Ishikawa (cell line): ENCODE measurements at regions not wholly inside any gene's neighbourhood (a gene's known extent, or its start where the extent isn't known, plus 50 kb on each side); places are given as distances from the start of the nearest gene placed in this dataset.

ENCODE experiments used
- CEBPB ChIP-seq: IDR thresholded peaks from 2 replicates; pipeline ENCODE4 v1.6.1; 2012
- CREB1 ChIP-seq: IDR thresholded peaks from 2 replicates; pipeline ENCODE4 v1.6.1; 2012; ENCODE audit warnings: low read depth
- EGR1 ChIP-seq: IDR thresholded peaks from 2 replicates; pipeline ENCODE4 v1.6.1; 2012
- EP300 ChIP-seq: IDR thresholded peaks from 2 replicates; pipeline ENCODE4 v1.6.1; 2012; ENCODE audit warnings: borderline replicate concordance
- FOXM1 ChIP-seq: IDR thresholded peaks from 2 replicates; pipeline ENCODE4 v1.6.1; 2012; ENCODE audit warnings: low read depth, borderline replicate concordance
- NFIC ChIP-seq: IDR thresholded peaks from 2 replicates; pipeline ENCODE4 v1.6.1; 2012
- RAD21 ChIP-seq: IDR thresholded peaks from 2 replicates; pipeline ENCODE4 v1.6.1; 2012; ENCODE audit warnings: low read depth
- TAF1 ChIP-seq: IDR thresholded peaks from 2 replicates; pipeline ENCODE4 v1.6.1; 2012; ENCODE audit warnings: low read depth, mild to moderate bottlenecking
- TCF12 ChIP-seq: IDR thresholded peaks from 2 replicates; pipeline ENCODE4 v1.6.1; 2012; ENCODE audit warnings: low read depth
- TEAD4 ChIP-seq: IDR thresholded peaks from 2 replicates; pipeline ENCODE4 v1.6.1; 2012
- YY1 ChIP-seq: IDR thresholded peaks from 2 replicates; pipeline ENCODE4 v1.6.1; 2012; ENCODE audit warnings: low read depth
- ZBTB7A ChIP-seq: IDR thresholded peaks from 2 replicates; pipeline ENCODE4 v1.6.1; 2012; ENCODE audit warnings: low read depth
- TF ChIP-seq, protein P1 (sequence below): IDR thresholded peaks from 2 replicates; pipeline ENCODE4 v1.6.1; 2012; ENCODE audit warnings: low read depth, mild to moderate bottlenecking
- TF ChIP-seq, protein P2 (sequence below): IDR thresholded peaks from 2 replicates; pipeline ENCODE4 v1.6.1; 2012
- TF ChIP-seq, protein P3 (sequence below): IDR thresholded peaks from 2 replicates; pipeline ENCODE4 v1.6.1; 2012

DNA sequence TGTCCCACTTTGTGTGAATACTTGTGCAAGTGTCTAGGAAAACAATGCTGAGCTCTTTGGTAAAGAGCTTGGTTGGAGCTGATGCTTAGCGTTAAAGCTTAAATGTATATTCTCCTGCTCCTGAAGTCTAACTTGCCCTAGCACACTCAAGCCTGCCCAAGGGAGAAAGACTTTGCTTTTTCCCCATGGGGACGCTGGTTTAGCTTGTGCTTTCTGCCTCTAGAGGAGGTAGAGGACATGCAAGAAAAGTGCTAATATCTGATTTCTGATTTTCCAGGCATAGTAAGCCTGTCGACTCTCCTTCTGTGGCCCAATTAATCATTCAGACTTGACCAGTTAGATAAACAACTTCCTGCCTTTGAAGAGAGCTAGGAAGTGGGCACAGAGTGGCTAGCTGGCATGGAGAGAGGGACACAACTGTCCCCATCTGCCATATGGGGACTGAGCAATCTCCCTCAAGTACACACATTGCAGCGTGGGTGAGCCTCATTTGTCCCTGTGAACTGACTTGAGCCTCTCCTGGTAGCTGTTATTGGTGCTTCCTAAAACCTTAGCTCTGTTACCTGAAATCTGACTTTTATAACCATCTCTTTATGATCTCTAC lies 348.4 kb downstream of the BRINP1 start:
- TF ChIP-seq CEBPB (no peak), EGR1 (no peak), RAD21 (no peak), ZBTB7A (no peak), TAF1 (no peak), YY1 (no peak), TEAD4 (no peak), EP300 (no peak), FOXM1 (no peak), TCF12 (no peak), CREB1 (no peak), NFIC (no peak)
- TF ChIP-seq, protein P1, sequence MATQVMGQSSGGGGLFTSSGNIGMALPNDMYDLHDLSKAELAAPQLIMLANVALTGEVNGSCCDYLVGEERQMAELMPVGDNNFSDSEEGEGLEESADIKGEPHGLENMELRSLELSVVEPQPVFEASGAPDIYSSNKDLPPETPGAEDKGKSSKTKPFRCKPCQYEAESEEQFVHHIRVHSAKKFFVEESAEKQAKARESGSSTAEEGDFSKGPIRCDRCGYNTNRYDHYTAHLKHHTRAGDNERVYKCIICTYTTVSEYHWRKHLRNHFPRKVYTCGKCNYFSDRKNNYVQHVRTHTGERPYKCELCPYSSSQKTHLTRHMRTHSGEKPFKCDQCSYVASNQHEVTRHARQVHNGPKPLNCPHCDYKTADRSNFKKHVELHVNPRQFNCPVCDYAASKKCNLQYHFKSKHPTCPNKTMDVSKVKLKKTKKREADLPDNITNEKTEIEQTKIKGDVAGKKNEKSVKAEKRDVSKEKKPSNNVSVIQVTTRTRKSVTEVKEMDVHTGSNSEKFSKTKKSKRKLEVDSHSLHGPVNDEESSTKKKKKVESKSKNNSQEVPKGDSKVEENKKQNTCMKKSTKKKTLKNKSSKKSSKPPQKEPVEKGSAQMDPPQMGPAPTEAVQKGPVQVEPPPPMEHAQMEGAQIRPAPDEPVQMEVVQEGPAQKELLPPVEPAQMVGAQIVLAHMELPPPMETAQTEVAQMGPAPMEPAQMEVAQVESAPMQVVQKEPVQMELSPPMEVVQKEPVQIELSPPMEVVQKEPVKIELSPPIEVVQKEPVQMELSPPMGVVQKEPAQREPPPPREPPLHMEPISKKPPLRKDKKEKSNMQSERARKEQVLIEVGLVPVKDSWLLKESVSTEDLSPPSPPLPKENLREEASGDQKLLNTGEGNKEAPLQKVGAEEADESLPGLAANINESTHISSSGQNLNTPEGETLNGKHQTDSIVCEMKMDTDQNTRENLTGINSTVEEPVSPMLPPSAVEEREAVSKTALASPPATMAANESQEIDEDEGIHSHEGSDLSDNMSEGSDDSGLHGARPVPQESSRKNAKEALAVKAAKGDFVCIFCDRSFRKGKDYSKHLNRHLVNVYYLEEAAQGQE = no peak
- TF ChIP-seq, protein P2, sequence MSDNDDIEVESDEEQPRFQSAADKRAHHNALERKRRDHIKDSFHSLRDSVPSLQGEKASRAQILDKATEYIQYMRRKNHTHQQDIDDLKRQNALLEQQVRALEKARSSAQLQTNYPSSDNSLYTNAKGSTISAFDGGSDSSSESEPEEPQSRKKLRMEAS = no peak
- TF ChIP-seq, protein P3, sequence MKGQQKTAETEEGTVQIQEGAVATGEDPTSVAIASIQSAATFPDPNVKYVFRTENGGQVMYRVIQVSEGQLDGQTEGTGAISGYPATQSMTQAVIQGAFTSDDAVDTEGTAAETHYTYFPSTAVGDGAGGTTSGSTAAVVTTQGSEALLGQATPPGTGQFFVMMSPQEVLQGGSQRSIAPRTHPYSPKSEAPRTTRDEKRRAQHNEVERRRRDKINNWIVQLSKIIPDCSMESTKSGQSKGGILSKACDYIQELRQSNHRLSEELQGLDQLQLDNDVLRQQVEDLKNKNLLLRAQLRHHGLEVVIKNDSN = no peak

DNA sequence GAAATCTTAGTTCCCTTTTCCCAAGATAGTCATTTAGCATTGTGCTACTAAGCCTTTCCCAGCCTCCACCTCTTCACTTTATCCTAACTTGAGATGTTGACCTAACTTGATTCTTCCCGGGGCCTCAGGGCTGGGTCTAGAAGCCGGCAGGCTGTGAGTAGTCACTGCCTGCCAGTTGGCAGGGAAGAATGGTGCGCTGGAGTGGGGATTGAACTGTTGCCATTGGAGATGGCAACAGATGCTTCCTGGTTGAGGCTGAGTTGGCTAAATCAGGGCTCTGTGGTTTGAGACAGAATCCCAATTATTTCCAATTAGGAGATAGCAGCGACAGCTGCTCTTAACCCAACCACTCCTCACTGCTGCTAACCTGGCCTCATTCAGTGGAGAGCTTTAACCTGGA lies 343.1 kb downstream of the BRINP1 start:
- TF ChIP-seq CEBPB (no peak), CREB1 (no peak)
- TF ChIP-seq, protein P2 = no peak

DNA sequence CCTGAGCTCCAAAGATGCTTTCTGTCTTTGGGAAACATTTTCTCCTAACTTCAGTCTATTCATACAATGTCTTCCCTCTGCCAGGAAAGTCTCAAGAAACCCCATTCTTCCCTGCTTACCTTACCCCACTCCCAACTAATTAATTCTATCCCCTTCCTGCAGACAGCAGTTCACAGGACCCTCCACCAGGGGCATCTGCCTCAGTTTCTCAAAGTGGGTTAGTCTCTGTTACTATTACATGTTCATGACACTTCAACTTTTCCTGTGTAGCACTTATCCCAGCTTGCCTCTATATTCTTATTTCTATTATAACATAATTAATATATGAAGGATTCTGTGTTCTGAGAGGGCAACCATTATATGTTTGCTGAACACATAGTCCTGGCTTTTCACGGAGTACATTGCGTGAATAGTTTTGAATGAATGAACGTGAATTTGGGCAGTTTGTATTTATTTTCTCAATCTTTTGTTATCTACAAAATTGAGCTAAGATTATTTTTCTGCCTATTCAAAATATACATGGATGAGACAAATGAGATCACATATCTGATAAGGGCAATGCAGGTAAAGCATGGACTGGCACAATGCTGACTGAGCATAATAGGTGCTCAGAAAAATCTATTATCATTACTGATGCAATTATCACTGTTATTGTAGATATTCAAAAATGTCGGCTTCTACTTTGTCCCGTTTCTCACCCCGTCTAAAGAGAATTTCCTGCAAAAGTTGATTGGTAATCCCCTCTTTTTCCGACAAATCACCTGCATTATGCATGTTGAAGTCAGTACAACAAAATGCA lies 341.1 kb downstream of the BRINP1 start:
- TF ChIP-seq YY1 (no peak), TCF12 (no peak), RAD21 (no peak), CEBPB (no peak)
- TF ChIP-seq, protein P2 = no peak

DNA sequence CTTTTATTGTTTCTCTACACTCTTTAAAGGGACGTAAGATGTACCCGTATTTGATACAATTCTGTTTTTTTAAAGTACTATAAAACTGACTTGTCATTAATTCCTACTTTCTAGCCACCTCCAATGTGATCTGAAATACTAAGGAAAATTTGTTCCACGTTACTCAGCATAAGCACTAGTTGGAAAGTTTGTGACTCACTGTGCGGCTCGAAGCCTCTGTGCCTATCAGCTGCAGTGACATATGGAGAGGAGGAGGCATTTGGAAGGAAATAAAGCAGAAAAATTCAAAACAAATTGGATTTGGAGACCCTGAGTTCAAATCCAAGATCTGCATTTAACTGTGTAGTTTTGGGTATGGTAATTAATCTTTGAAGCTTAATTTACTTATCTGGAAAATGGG lies 339.3 kb downstream of the BRINP1 start:
- no peak for TF ChIP-seq TEAD4

DNA sequence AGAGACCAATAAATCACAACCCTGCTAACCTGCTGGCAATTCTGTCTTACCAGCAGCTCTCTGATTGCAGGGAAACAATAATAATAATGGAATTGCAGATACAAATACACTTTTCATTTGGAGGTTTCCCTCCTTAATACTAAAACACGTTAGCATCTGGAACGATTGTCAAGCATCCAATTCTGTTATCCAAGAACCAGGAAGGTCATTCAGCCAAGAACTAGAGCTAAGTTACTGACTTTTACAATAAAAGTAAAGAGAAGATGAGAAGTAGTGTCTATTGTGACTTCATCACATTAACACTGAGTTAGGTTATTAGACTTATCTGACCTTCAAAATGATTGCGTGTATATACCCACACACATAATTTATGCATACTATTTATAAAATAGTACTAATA lies 335.6 kb downstream of the BRINP1 start:
- no peak for TF ChIP-seq EP300
- no peak for TF ChIP-seq NFIC
- no peak for TF ChIP-seq TEAD4
- TF ChIP-seq TCF12 = no peak
- no peak for TF ChIP-seq ZBTB7A
- TF ChIP-seq, protein P1 = no peak
- no peak for TF ChIP-seq FOXM1
- TF ChIP-seq RAD21 = no peak
- TF ChIP-seq, protein P2 = no peak
- no peak for TF ChIP-seq CREB1
- no peak for TF ChIP-seq TAF1
- TF ChIP-seq CEBPB = no peak
- TF ChIP-seq, protein P3 = no peak
- TF ChIP-seq EGR1 = no peak
- TF ChIP-seq YY1 = no peak

DNA sequence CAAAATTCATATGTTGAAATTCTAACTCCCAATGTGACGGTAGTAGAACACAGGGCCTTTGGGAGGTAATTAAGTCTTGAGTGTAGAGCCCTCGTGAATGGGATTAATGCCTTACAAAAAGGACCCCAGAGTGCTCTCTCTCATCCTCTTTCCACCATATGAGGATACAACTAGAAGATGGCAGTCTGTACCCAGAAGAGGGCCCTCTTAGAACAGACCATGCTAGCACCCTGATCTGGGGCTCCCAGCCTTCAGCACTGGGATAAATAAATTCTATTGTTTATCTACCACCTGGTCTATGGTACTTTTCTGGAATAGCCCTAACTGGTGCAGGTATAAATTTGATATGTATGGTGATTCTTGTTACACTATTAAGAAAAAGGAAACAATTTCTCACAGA lies 332.3 kb downstream of the BRINP1 start:
- TF ChIP-seq FOXM1 (no peak), ZBTB7A (no peak), TCF12 (no peak)
